SK-N-SH (cell line): ENCODE measurements at regions not wholly inside any gene's neighbourhood (a gene's known extent, or its start where the extent isn't known, plus 50 kb on each side); places are given as distances from the start of the nearest gene placed in this dataset.

Source experiments
- CTCF ChIP-seq: fragments of 200-600 bp; sonication (generic); IDR thresholded peaks from 2 replicates; pipeline ENCODE4 v1.6.1; 2017; ENCODE audit warnings: antibody characterized with exemption, mild to moderate bottlenecking, moderate library complexity
- EP300 ChIP-seq, 2 experiments: IDR thresholded peaks; 2 replicates each; pipeline versions ENCODE4 v1.4.0 to v1.6.1; 2012; ENCODE audit warnings: borderline replicate concordance in 1 of 2, low read depth in 1 of 2, low read length in 1 of 2
- GATA2 ChIP-seq: sonication (generic); formaldehyde crosslinking; IDR thresholded peaks from 2 replicates; pipeline ENCODE4 v1.5.0; 2020; ENCODE audit warnings: mild to moderate bottlenecking, missing genetic modification reagents
- JUND ChIP-seq: IDR thresholded peaks from 2 replicates; pipeline ENCODE4 v1.4.0; 2012
- MAX ChIP-seq: IDR thresholded peaks from 2 replicates; pipeline ENCODE4 v1.4.0; 2012; ENCODE audit warnings: low read depth
- MXI1 ChIP-seq: IDR thresholded peaks from 2 replicates; pipeline ENCODE4 v1.6.1; 2012; ENCODE audit warnings: mild to moderate bottlenecking, low read depth, low read length, improper control_type of control experiment
- NFIC ChIP-seq: IDR thresholded peaks from 2 replicates; pipeline ENCODE4 v1.4.0; 2012; ENCODE audit warnings: borderline replicate concordance
- PBX3 ChIP-seq: IDR thresholded peaks from 2 replicates; pipeline ENCODE4; 2012
- POLR2AphosphoS5 ChIP-seq: IDR thresholded peaks from 2 replicates; pipeline ENCODE4 v1.6.1; 2012; ENCODE audit warnings: low read depth, low read length
- RAD21 ChIP-seq: IDR thresholded peaks from 2 replicates; pipeline ENCODE4 v1.6.1; 2012; ENCODE audit warnings: mild to moderate bottlenecking, low read length
- TAF1 ChIP-seq: IDR thresholded peaks from 2 replicates; pipeline ENCODE4 v1.6.1; 2012; ENCODE audit warnings: low read depth, mild to moderate bottlenecking, low read length, moderate library complexity, borderline replicate concordance
- USF1 ChIP-seq: IDR thresholded peaks from 2 replicates; pipeline ENCODE4 v1.4.0; 2012; ENCODE audit warnings: low read depth, borderline replicate concordance
- USF2 ChIP-seq: fragments of 150-350 bp; IDR thresholded peaks from 2 replicates; pipeline ENCODE4 v1.6.1; 2017; ENCODE audit warnings: antibody characterized with exemption, low read length, low read depth, borderline replicate concordance

GRCh38 chr4:175407926-175408325 is 404.1 kb downstream of the GPM6A start:
- no peak for TF ChIP-seq CTCF
- TF ChIP-seq RAD21 = no peak
- no peak for TF ChIP-seq NFIC
- no peak for TF ChIP-seq USF1
- no peak for TF ChIP-seq GATA2 (CRISPR knock-in tag)
- TF ChIP-seq JUND = no peak
- no peak for TF ChIP-seq MXI1
- TF ChIP-seq PBX3 = no peak
- TF ChIP-seq TAF1 = no peak
- no peak for TF ChIP-seq USF2
- no peak for TF ChIP-seq MAX
- TF ChIP-seq EP300 (IDR thresholded peaks at IDR 0.05; ENCODE audit: borderline replicate concordance in 1 of 2, low read depth in 1 of 2, low read length in 1 of 2) = no peak
- TF ChIP-seq POLR2AphosphoS5 = no peak
